ENCODE measurements at regions not wholly inside any gene's neighbourhood (a gene's known extent, or its start where the extent isn't known, plus 50 kb on each side); places are given as distances from the start of the nearest gene placed in this dataset.

GRCh38 chr1:189847613-189848012 is 630.1 kb downstream of the BRINP3 start:
- DNase-seq = no peak

DNA sequence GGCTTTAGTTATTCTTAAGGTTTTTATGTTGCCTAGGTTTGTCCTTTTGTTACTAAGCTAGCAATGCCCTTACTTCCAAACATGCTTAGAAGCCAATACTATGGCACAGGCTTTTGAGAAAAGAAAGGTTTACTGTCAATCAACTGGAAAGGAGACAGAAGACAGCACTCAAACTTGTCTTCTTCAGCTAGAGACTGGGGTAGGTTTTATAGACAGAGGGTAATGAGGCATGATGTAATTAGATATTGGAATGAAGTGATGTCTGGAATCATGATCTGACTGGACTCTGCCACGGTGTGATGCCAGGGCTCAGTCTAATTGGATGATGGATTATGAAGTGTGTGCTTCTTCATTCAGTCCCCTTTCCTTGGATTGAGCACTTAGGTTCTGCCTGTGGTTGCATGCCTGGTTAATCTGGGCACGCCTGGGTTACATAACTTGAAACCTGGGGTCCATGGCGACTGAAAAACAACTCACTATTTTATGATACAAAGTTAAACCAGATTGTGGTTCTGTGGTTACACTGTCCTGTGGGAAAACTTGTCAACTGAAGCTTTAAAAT is 625.8 kb downstream of the BRINP3 start:
- DNase-seq = no peak

GRCh38 chr1:189859385-189859977 is 618.2 kb downstream of the BRINP3 start:
- DNase-seq = no peak

GRCh38 chr1:189866606-189867005 is 611.1 kb downstream of the BRINP3 start:
- DNase-seq = no peak

GRCh38 chr1:189868021-189868420 is 609.6 kb downstream of the BRINP3 start:
- DNase-seq = no peak

DNA sequence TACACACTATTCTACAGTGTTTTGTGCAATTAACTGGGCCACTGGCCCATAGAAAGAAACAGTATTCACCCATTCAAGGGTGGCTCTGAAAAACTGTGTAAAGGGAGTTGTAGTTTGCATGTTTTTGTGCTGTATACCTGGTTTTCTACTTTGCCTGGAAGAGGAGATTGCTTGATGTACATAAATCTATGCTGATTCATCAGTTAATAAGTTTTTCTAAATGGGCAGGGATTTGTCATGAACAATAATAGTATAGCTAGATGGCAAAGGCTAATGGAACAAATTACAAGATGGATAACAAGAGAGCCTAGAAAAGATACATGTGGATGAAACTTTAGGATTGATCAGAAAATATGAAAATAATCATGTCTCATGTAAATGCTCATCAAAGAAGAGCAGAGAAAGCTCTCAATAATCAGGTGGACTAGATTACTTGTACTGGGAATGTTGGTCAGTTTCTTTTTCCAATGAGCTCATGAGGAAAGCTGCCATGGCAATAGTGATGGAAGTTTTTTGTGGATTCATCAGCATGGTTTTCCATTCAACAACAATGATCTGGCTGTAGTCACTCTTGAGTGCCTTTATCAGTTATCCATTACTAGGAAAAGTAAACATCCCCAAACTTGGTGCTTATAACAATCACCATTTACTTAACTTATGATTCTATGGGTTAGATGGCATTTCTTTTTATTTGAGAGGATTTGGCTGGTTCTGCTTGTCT is 602.8 kb downstream of the BRINP3 start:
- DNase-seq = no peak

GRCh38 chr1:189880135-189880534 is 597.5 kb downstream of the BRINP3 start:
- DNase-seq = no peak

GRCh38 chr1:189899686-189900425 is 577.8 kb downstream of the BRINP3 start:
- no peak for DNase-seq

- DNase-seq = no peak
Observed at GRCh38 chr1:189904509-189904908, 573.2 kb downstream of the BRINP3 start.

- no peak for DNase-seq
Observed at GRCh38 chr1:189908113-189908512, 569.6 kb downstream of the BRINP3 start.

- DNase-seq = no peak
Observed at GRCh38 chr1:189921613-189922012, 556.1 kb downstream of the BRINP3 start.

DNA sequence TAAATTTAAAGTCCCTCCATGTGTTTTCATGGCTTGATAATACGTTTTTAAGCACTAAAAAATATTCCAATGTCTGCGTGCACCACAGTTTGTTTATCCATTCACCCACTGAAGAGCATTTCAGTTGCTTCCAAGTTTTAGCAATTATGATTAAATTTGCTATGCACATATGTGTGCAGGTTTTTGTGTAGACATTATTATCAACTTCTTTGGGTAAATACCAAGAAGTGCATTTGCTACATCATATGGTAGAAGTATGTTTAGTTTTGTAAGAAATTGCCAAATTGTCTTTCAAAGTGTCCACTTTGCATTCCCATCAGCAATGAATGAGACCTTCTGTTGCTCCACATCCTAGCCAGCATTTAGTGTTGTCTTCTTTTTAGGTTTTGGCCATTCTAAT is 550.0 kb downstream of the BRINP3 start:
- DNase-seq = no peak

DNA sequence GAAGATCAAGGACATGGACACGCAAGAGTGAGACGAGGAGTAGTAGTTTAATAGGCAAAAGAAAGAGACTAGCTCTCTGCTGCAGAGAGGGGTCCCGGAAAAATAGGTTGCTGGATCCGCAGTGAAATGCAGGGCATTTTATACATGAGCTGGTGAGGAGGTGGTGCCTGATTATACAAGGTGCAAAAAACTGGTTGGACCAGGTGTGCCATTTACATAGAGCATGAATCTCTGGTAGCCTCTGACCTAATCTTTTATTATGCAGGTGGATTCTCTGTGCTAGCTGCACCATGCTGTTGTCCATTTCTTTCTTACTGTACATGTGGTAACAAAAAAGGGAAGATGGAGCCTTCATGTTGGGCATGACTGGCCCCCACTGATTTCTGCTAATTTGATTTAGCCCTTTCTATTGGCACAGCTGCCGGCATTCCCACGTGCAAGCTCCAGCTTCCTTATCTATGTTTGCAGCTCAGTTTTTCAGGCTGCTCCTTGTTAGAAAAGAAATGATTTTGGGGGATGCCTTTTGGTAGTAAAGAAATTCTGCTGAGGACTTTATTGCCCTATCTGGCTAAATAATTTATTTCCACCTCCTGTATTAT is 548.1 kb downstream of the BRINP3 start:
- no peak for DNase-seq

GRCh38 chr1:189936861-189937260 is 540.8 kb downstream of the BRINP3 start:
- no peak for DNase-seq

GRCh38 chr1:189939967-189940366 is 537.7 kb downstream of the BRINP3 start:
- no peak for DNase-seq

GRCh38 chr1:189941922-189942321 is 535.7 kb downstream of the BRINP3 start:
- DNase-seq = no peak

- no peak for DNase-seq
Observed at GRCh38 chr1:189958756-189959155, 518.9 kb downstream of the BRINP3 start.

DNA sequence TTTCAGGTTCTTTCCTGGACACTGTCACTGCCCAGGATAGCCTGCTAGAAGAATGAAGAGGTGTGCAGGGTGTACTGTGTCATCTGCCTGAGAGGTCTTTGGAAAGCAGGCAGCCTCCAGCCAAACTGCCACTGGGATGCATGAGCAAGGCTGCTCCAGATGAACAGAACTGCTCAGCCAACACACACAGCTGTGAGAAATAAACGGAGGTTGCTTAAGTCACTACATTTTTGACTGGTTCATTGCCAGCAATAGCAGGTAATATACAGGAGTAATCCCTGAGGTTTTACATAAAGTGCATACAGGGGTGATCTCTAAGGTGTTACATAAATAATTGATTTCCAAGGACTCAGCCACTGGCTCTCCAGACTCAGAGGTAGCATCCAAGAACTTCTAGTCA is 516.9 kb downstream of the BRINP3 start:
- DNase-seq = no peak

- no peak for DNase-seq
Observed at GRCh38 chr1:189962181-189962580, 515.5 kb downstream of the BRINP3 start.

GRCh38 chr1:189970331-189971230 is 507.1 kb downstream of the BRINP3 start:
- DNase-seq = no peak

DNA sequence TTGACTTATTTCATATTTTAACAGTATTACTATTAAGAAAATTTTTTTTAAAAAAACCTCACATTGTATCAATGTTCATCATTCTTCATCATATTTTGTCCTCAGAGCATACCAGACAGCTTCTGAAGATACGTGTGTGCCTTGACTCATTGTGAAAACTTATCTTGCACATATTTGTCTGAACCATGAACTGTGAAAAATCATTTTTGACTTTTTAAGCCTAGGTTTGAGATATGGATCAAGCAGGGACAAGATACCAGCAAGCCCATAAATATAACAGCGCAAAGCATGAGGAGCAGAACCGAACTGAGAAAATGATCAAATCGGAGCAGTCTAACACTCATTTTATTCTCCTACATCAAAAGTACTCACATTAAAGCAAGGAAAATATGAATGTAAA is 506.0 kb downstream of the BRINP3 start:
- DNase-seq = no peak

DNA sequence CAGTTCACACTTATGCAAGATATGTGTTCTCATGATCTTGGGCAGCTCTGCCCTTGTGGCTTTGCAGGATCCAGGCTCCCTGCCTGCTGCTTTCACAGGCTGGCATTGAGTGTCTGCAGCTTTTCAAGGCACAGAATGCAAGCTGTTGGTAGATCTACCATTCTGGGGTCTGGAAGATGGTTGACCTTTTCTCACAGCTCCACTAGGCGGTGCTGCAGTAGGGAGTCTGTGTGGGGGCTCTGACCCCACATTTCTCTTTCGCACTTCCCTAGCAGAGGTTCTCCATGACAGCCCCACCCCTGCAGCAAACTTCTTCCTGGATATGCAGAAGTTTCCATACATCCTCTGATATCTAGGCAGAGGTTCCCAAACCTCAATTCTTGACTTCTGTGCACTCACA is 500.5 kb downstream of the BRINP3 start:
- DNase-seq = no peak

Data from NCI-H187 treated with DMSO at 0.1 percent for 48 hours (cell line).